Upper lobe of right lung (tissue), 1 donor: ENCODE measurements at regions not wholly inside any gene's neighbourhood (a gene's known extent, or its start where the extent isn't known, plus 50 kb on each side); places are given as distances from the start of the nearest gene placed in this dataset.

ENCODE experiments used
- ATAC-seq: fragments of 200-7000 bp; cut with Tn5 transposase; one replicate; pipeline ENCODE4 v1.9.1; 2020; ENCODE audit warnings: mild to moderate bottlenecking, moderate library complexity
- DNase-seq: peaks from one replicate; pipeline ENCODE4 v3.0.0-alpha.2; 2020
- H3K27ac ChIP-seq: fragments of 200-600 bp; one replicate; pipeline ENCODE4 v1.8.0; 2022
- H3K27me3 ChIP-seq: fragments of 200-600 bp; one replicate; pipeline ENCODE4 v1.8.0; 2022; ENCODE audit warnings: mild to moderate bottlenecking
- H3K36me3 ChIP-seq: fragments of 200-600 bp; one replicate; pipeline ENCODE4 v1.8.0; 2022
- H3K4me1 ChIP-seq: fragments of 200-600 bp; one replicate; pipeline ENCODE4 v1.8.0; 2022
- H3K4me3 ChIP-seq: fragments of 200-600 bp; one replicate; pipeline ENCODE4 v1.8.0; 2022; ENCODE audit warnings: mild to moderate bottlenecking
- H3K9me3 ChIP-seq: fragments of 200-600 bp; one replicate; pipeline ENCODE4 v1.8.0; 2022
- CTCF ChIP-seq: fragments of 200-600 bp; IDR thresholded peaks from one replicate; pipeline ENCODE4 v1.8.0; 2022; ENCODE audit warnings: antibody characterized with exemption
- intact Hi-C: fragments of 100-400 bp; cut with DNase I; formaldehyde crosslinking; loops from one replicate; pipeline ENCODE4 v1.11.0; 2022
- donor health status: DM: no; HTN: yes; CAD: no; lungs with severe emphysema.

GRCh38 chr1:213821943-213822334, 165.8 kb upstream of the PROX1 start:
- no peaks in the 10 kb centered on the region for H3K9me3 ChIP-seq
- H3K27ac ChIP-seq, result no peak overlapping the region
- TF ChIP-seq CTCF, result no peak
- intact Hi-C loops, result no loop called here
- H3K4me1 ChIP-seq, result no peaks in the 10 kb centered on the region
- no peaks in the 10 kb centered on the region for H3K36me3 ChIP-seq
- no peaks in the 10 kb centered on the region for H3K27me3 ChIP-seq
- H3K4me3 ChIP-seq, result no peak overlapping the region
- ATAC-seq (no peak), DNase-seq (no peak)

- H3K27ac ChIP-seq, result no peak overlapping the region
- H3K36me3 ChIP-seq, result no peaks in the 10 kb centered on the region
- DNase-seq (no peak), ATAC-seq (no peak)
- TF ChIP-seq CTCF, result no peak
- H3K27me3 ChIP-seq, result no peaks in the 10 kb centered on the region
- H3K9me3 ChIP-seq, result peaks cover 4% of the 10 kb centered on the region
- intact Hi-C loops, result no loop called here
- no peaks in the 10 kb centered on the region for H3K4me1 ChIP-seq
- H3K4me3 ChIP-seq, result no peak overlapping the region
These were observed 160.9 kb upstream of the PROX1 start for GRCh38 chr1:213826891-213827290.

- no peak overlapping the region for H3K4me3 ChIP-seq
- H3K27ac ChIP-seq, result no peak overlapping the region
- no peaks in the 10 kb centered on the region for H3K27me3 ChIP-seq
- no peaks in the 10 kb centered on the region for H3K36me3 ChIP-seq
- H3K9me3 ChIP-seq, result peaks cover 4% of the 10 kb centered on the region
- intact Hi-C loops, result no loop called here
- no peaks in the 10 kb centered on the region for H3K4me1 ChIP-seq
- no peak for TF ChIP-seq CTCF
- ATAC-seq (no peak), DNase-seq (no peak)
These were observed 158.9 kb upstream of the PROX1 start for GRCh38 chr1:213828867-213829266.

- no peak overlapping the region for H3K4me3 ChIP-seq
- no peaks in the 10 kb centered on the region for H3K4me1 ChIP-seq
- no peak for TF ChIP-seq CTCF
- intact Hi-C loops, result no loop called here
- ATAC-seq (no peak), DNase-seq (no peak)
- H3K27me3 ChIP-seq, result no peaks in the 10 kb centered on the region
- H3K36me3 ChIP-seq, result no peaks in the 10 kb centered on the region
- H3K27ac ChIP-seq, result no peak overlapping the region
- H3K9me3 ChIP-seq, result peaks cover 4% of the 10 kb centered on the region
These were observed 158.0 kb upstream of the PROX1 start for GRCh38 chr1:213829780-213830179.

- no peaks in the 10 kb centered on the region for H3K27me3 ChIP-seq
- ATAC-seq, result no peak
- H3K4me1 ChIP-seq, result no peaks in the 10 kb centered on the region
- intact Hi-C loops, result no loop called here
- no peak for DNase-seq
- H3K9me3 ChIP-seq, result peaks cover 4% of the 10 kb centered on the region
- H3K36me3 ChIP-seq, result no peaks in the 10 kb centered on the region
- H3K4me3 ChIP-seq, result no peak overlapping the region
- no peak for TF ChIP-seq CTCF
- H3K27ac ChIP-seq, result no peak overlapping the region
These were observed 157.4 kb upstream of the PROX1 start for GRCh38 chr1:213830371-213830770.

- Histone ChIP-seq H3K4me3 (no peak overlapping the region), H3K4me1 (no peaks in the 10 kb centered on the region), H3K27me3 (no peaks in the 10 kb centered on the region), H3K36me3 (no peaks in the 10 kb centered on the region), H3K27ac (no peak overlapping the region), H3K9me3 (no peaks in the 10 kb centered on the region)
- intact Hi-C loops, result no loop called here
- ATAC-seq (no peak), DNase-seq (no peak)
- no peak for TF ChIP-seq CTCF
These were observed 147.2 kb upstream of the PROX1 start for GRCh38 chr1:213840575-213840974.
